Smooth muscle cell (in vitro differentiated cells): ENCODE measurements at regions not wholly inside any gene's neighbourhood (a gene's known extent, or its start where the extent isn't known, plus 50 kb on each side); places are given as distances from the start of the nearest gene placed in this dataset.

Experiments used
- DNase-seq: peaks from one replicate; lab custom pipeline; 2025; ENCODE audit not compliant: unreplicated experiment; lab: John Stamatoyannopoulos, UW
- H2AFZ ChIP-seq: fragments of 200-600 bp; sonication (generic); 2 replicates; pipeline ENCODE4 v1.6.0; 2016; ENCODE audit warnings: antibody characterized with exemption, low read depth, mild to moderate bottlenecking
- H3F3A ChIP-seq: fragments of 200-600 bp; sonication (generic); 2 replicates; pipeline ENCODE4 v1.6.0; 2017; ENCODE audit warnings: antibody characterized with exemption, low read depth
- H3K27ac ChIP-seq: fragments of 200-600 bp; sonication (generic); 2 replicates; pipeline ENCODE4 v1.5.1; 2016; ENCODE audit warnings: low read depth, mild to moderate bottlenecking
- H3K27me3 ChIP-seq: fragments of 200-600 bp; sonication (generic); 2 replicates; pipeline ENCODE4 v1.6.1; 2016; ENCODE audit warnings: low read depth, mild to moderate bottlenecking
- H3K36me3 ChIP-seq: fragments of 200-600 bp; sonication (generic); 2 replicates; pipeline ENCODE4 v1.5.1; 2016; ENCODE audit warnings: low read depth
- H3K4me1 ChIP-seq: fragments of 200-600 bp; sonication (generic); 2 replicates; pipeline ENCODE4 v1.5.1; 2016; ENCODE audit warnings: low read depth
- H3K4me2 ChIP-seq: fragments of 200-600 bp; sonication (generic); 2 replicates; pipeline ENCODE4 v1.6.0; 2016; ENCODE audit warnings: mild to moderate bottlenecking
- H3K4me3 ChIP-seq: fragments of 200-600 bp; sonication (generic); 2 replicates; pipeline ENCODE4 v1.5.1; 2016; ENCODE audit warnings: mild to moderate bottlenecking
- H3K79me2 ChIP-seq: fragments of 200-600 bp; sonication (generic); 2 replicates; pipeline ENCODE4 v1.6.0; 2016; ENCODE audit warnings: low read depth, mild to moderate bottlenecking
- H3K9ac ChIP-seq: fragments of 200-600 bp; sonication (generic); 2 replicates; pipeline ENCODE4 v1.6.0; 2016; ENCODE audit warnings: low read depth
- H3K9me3 ChIP-seq: fragments of 200-600 bp; sonication (generic); replicated peaks from 2 replicates; pipeline ENCODE4 v1.5.1; 2016; ENCODE audit warnings: low read depth
- H4K20me1 ChIP-seq: fragments of 200-600 bp; sonication (generic); 2 replicates; pipeline ENCODE4 v1.6.0; 2016; ENCODE audit warnings: low read depth
- WGBS: methylation state at CpG from one replicate; pipeline ENCODE4 v1.1.7; 2016; ENCODE audit warnings: low lambda C conversion rate; 5-methylcytosine and 5-hydroxymethylcytosine counted together
- TF ChIP-seq, protein P1 (sequence below): fragments of 200-600 bp; sonication (generic); IDR thresholded peaks from 2 replicates; pipeline ENCODE4 v1.5.1; 2017; ENCODE audit warnings: borderline replicate concordance, mild to moderate bottlenecking, antibody characterized with exemption; ENCODE audit not compliant: insufficient read depth, poor library complexity, severe bottlenecking

DNA sequence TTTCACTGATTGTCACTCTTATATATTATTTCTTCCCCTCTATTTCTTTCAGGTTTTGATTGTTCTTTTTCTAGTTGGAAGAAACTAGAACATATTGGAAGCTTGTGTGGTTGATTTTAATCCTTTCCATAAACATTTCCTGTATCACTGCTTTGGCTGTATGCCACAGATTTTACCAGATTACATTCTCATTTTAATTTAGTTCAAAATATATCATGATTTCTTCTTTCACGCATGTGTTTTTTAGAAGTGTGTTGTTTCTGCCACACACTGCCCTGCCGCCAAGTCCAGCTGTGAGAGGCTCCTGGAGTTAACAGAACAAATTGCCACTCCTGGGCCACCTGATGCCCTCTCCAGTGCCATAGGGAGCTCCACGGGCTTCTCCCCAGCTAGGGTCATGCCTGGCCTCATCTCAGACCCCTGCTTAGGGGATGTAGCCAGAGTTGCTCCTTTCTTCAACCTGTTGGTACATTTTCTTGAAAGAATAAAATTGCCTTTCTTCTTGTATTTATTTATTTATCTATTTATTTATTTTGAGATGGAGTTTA is 206.2 kb upstream of the COPS8 start:
- WGBS: 87% methylated on average over 3 of the region's 3 CpGs
- Histone ChIP-seq H3K4me3 (no peak overlapping the region), H3K9me3 (peaks cover 7% of the 10 kb centered on the region), H3K27ac (no peak overlapping the region), H3K36me3 (no peaks in the 10 kb centered on the region), H3K27me3 (no peaks in the 10 kb centered on the region), H3F3A (no peaks in the 10 kb centered on the region), H3K9ac (no peak overlapping the region), H3K4me1 (no peaks in the 10 kb centered on the region), H2AFZ (no peak overlapping the region), H4K20me1 (no peaks in the 10 kb centered on the region), H3K79me2 (no peaks in the 10 kb centered on the region), H3K4me2 (no peak overlapping the region)
- DNase-seq: no peak
- TF ChIP-seq, protein P1, sequence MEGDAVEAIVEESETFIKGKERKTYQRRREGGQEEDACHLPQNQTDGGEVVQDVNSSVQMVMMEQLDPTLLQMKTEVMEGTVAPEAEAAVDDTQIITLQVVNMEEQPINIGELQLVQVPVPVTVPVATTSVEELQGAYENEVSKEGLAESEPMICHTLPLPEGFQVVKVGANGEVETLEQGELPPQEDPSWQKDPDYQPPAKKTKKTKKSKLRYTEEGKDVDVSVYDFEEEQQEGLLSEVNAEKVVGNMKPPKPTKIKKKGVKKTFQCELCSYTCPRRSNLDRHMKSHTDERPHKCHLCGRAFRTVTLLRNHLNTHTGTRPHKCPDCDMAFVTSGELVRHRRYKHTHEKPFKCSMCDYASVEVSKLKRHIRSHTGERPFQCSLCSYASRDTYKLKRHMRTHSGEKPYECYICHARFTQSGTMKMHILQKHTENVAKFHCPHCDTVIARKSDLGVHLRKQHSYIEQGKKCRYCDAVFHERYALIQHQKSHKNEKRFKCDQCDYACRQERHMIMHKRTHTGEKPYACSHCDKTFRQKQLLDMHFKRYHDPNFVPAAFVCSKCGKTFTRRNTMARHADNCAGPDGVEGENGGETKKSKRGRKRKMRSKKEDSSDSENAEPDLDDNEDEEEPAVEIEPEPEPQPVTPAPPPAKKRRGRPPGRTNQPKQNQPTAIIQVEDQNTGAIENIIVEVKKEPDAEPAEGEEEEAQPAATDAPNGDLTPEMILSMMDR: no peak

DNA sequence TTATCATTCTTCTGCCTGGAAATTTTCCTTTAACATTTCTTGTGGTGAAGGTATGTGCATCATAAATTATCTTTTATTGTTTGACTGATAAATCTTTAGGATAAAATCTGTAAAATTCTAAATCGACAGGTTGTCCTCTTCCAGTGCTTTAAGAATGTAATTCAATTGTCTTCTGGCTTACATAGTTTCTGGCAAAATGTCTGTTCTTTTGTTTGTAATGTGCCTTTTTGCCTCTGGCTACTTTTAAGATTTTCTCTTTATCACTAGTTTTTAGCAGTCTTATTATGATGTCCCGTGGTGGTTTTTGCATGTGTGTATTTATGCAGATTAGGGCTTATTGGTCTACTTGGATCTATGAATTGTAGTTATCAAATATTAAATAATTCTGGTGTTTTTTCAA is 203.6 kb upstream of the COPS8 start:
- Histone ChIP-seq H4K20me1 (no peaks in the 10 kb centered on the region), H3K9me3 (peaks cover 7% of the 10 kb centered on the region), H3K36me3 (no peaks in the 10 kb centered on the region), H3K79me2 (no peaks in the 10 kb centered on the region), H2AFZ (no peak overlapping the region), H3K9ac (no peak overlapping the region), H3K4me2 (no peak overlapping the region), H3K4me3 (no peak overlapping the region), H3K27me3 (no peaks in the 10 kb centered on the region), H3K4me1 (no peaks in the 10 kb centered on the region), H3F3A (no peaks in the 10 kb centered on the region), H3K27ac (peak overlapping the region; percentile 34)
- TF ChIP-seq, protein P1: no peak
- 81% methylated on average over 2 of the region's 2 CpGs for WGBS
- DNase-seq: no peak

DNA sequence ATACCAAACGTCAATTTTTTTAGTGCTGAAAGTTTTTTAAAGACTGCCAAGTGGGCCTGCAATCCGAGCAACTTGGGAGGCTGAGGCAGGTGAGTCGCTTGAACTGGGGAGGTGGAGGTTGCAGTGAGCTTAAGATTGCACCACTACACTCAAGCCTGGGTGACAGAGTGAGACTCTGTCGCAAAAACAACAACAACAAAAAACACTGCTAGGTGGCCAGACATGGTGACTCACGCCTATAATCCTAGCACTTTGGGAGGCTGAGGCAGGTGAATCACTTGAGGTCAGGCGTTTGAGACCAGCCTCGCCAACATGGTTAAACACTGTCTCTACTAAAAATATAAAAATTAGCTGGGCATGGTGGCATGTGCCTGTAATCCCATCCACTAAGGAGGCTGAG is 202.8 kb upstream of the COPS8 start:
- Histone ChIP-seq H3K9me3 (peaks cover 7% of the 10 kb centered on the region), H3F3A (peaks cover 4% of the 10 kb centered on the region), H3K4me1 (no peaks in the 10 kb centered on the region), H3K79me2 (no peaks in the 10 kb centered on the region), H3K9ac (no peak overlapping the region), H3K36me3 (no peaks in the 10 kb centered on the region), H3K27ac (peak overlapping the region; percentile 34), H4K20me1 (no peaks in the 10 kb centered on the region), H2AFZ (no peak overlapping the region), H3K4me3 (no peak overlapping the region), H3K4me2 (no peak overlapping the region), H3K27me3 (no peaks in the 10 kb centered on the region)
- 74% methylated on average over 7 of the region's 7 CpGs for WGBS
- TF ChIP-seq, protein P1: no peak
- no peak for DNase-seq

DNA sequence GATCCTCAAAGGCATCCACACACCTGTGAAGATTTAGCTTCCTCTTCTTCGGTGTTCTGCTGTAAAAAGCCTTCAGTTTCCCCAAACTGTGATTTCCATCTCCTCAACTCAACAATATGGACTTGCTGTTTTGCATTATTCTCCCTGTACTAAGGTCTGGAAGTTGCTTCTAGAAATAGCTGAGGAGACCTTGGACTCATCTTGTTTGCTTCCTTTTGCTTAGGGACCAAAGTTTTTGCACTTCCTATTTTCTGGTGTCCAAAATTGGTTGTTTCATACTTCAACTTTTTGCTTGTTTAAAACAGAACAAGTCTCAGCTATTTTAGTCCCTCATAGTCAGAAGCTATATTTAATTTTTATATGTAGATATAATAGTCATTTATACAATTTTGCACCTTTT is 201.9 kb upstream of the COPS8 start:
- H3K79me2 ChIP-seq: no peaks in the 10 kb centered on the region
- no peaks in the 10 kb centered on the region for H3K4me1 ChIP-seq
- peaks cover 7% of the 10 kb centered on the region for H3K9me3 ChIP-seq
- DNase-seq: no peak
- H3K9ac ChIP-seq: no peak overlapping the region
- H3K4me2 ChIP-seq: no peak overlapping the region
- H3K4me3 ChIP-seq: no peak overlapping the region
- no peaks in the 10 kb centered on the region for H3K36me3 ChIP-seq
- H3K27ac ChIP-seq: no peak overlapping the region
- H2AFZ ChIP-seq: no peak overlapping the region
- peaks cover 8% of the 10 kb centered on the region for H3F3A ChIP-seq
- no peaks in the 10 kb centered on the region for H4K20me1 ChIP-seq
- H3K27me3 ChIP-seq: no peaks in the 10 kb centered on the region
- 81% methylated on average over 1 of the region's 1 CpG for WGBS
- TF ChIP-seq, protein P1: no peak
